ENCODE measurements at regions not wholly inside any gene's neighbourhood (a gene's known extent, or its start where the extent isn't known, plus 50 kb on each side); places are given as distances from the start of the nearest gene placed in this dataset.

GRCh38 chr12:84502180-84502860 is 410.3 kb downstream of the SLC6A15 start:
- no peak overlapping the region for H3K27ac ChIP-seq (ENCODE audit: extremely low read depth, low read depth, low read length)
- H3K36me3 ChIP-seq (ENCODE audit: control insufficient read depth in 2 of 2, insufficient read depth in 1 of 2, low read length in 2 of 2) = no peaks in the 10 kb centered on the region
- peak; percentile 69 for TF ChIP-seq SCRT2 (tag by site-specific recombination; IDR thresholded peaks at IDR 0.05)
- TF ChIP-seq ZNF449 (tag by site-specific recombination; IDR thresholded peaks at IDR 0.05) = no peak
- no peaks in the 10 kb centered on the region for H3K9me3 ChIP-seq (ENCODE audit: control insufficient read depth, insufficient read depth, low read depth, low read length)
- POLR2A ChIA-PET = no interaction called here
- no peak overlapping the region for H3K4me3 ChIP-seq (ENCODE audit: low read depth, low read length)
- CTCF ChIA-PET = interaction anchor here (0.5 to 0.7 kb wide), 3 partner anchors 284 to 675 kb away, joined by 3 to 4 read pairs (median 4); no protein-coding TSS in a partner anchor
- H3K4me1 ChIP-seq (ENCODE audit: control insufficient read depth, insufficient read depth, low read length) = no peaks in the 10 kb centered on the region

GRCh38 chr12:84497819-84498218 is 414.8 kb downstream of the SLC6A15 start:
- ChIA-PET CTCF (interaction anchor here (0.5 to 1.9 kb wide), 16 partner anchors 9 to 1813 kb away, joined by 3 to 7 read pairs (median 3); no protein-coding TSS in a partner anchor), POLR2A (no interaction called here)
- Histone ChIP-seq H3K27ac (ENCODE audit: extremely low read depth, low read depth, low read length) (no peak overlapping the region), H3K4me3 (ENCODE audit: low read depth, low read length) (no peak overlapping the region), H3K4me1 (ENCODE audit: control insufficient read depth, insufficient read depth, low read length) (no peaks in the 10 kb centered on the region), H3K36me3 (ENCODE audit: control insufficient read depth in 2 of 2, insufficient read depth in 1 of 2, low read length in 2 of 2) (no peaks in the 10 kb centered on the region), H3K9me3 (ENCODE audit: control insufficient read depth, insufficient read depth, low read depth, low read length) (no peaks in the 10 kb centered on the region)
- TF ChIP-seq IKZF3 (tag by site-specific recombination; IDR thresholded peaks at IDR 0.05) = no peak
- peak; percentile 29 for TF ChIP-seq ZNF654 (tag by site-specific recombination; IDR thresholded peaks at IDR 0.05; ENCODE audit: low read depth)

GRCh38 chr12:84495711-84496110 is 416.9 kb downstream of the SLC6A15 start:
- Histone ChIP-seq H3K27ac (ENCODE audit: extremely low read depth, low read depth, low read length) (no peak overlapping the region), H3K36me3 (ENCODE audit: control insufficient read depth in 2 of 2, insufficient read depth in 1 of 2, low read length in 2 of 2) (no peaks in the 10 kb centered on the region), H3K9me3 (ENCODE audit: control insufficient read depth, insufficient read depth, low read depth, low read length) (no peaks in the 10 kb centered on the region), H3K4me1 (ENCODE audit: control insufficient read depth, insufficient read depth, low read length) (no peaks in the 10 kb centered on the region), H3K4me3 (ENCODE audit: low read depth, low read length) (no peak overlapping the region)
- POLR2A ChIA-PET = no interaction called here
- TF ChIP-seq ZBTB48 (tag by site-specific recombination; IDR thresholded peaks at IDR 0.05) (no peak), ZNF292 (tag by site-specific recombination; IDR thresholded peaks at IDR 0.05; ENCODE audit: borderline replicate concordance, low read depth) (no peak), PRDM10 (tag by site-specific recombination; IDR thresholded peaks at IDR 0.05) (no peak), ZBTB17 (tag by site-specific recombination; IDR thresholded peaks at IDR 0.05) (no peak), ZNF521 (tag by site-specific recombination; IDR thresholded peaks at IDR 0.05) (no peak), ZNF658 (tag by site-specific recombination; IDR thresholded peaks at IDR 0.05) (no peak), ZBTB44 (tag by site-specific recombination; IDR thresholded peaks at IDR 0.05) (no peak), ZNF654 (tag by site-specific recombination; IDR thresholded peaks at IDR 0.05; ENCODE audit: low read depth) (no peak), ZNF311 (tag by site-specific recombination; IDR thresholded peaks at IDR 0.05; ENCODE audit: borderline replicate concordance) (no peak), ZSCAN18 (tag by site-specific recombination; IDR thresholded peaks at IDR 0.05) (no peak)
- CTCF ChIA-PET = interaction anchor here (0.7 kb wide), 1 partner anchor 347 kb away, joined by 3 read pairs; no protein-coding TSS in a partner anchor
